CD8-positive, alpha-beta memory T cell (primary cell): ENCODE measurements at regions not wholly inside any gene's neighbourhood (a gene's known extent, or its start where the extent isn't known, plus 50 kb on each side); places are given as distances from the start of the nearest gene placed in this dataset.

ENCODE experiments used
- CTCF ChIA-PET: fragments of 350-600 bp; sonication (Branson Sonifier 250); formaldehyde crosslinking; loops from one replicate; lab custom pipeline; 2021; ENCODE audit warnings: antibody characterized with exemption; lab: Charles Lee
- POLR2A ChIA-PET: fragments of 350-600 bp; sonication (Branson Sonifier 250); formaldehyde crosslinking; loops from one replicate; lab custom pipeline; 2021; ENCODE audit warnings: antibody characterized with exemption; lab: Charles Lee
- DNase-seq, 5 donors: peaks; one replicate each; pipeline versions ENCODE4 v3.0.0 to v3.0.0-alpha.2; 2020 to 2022; ENCODE audit warnings: mixed read lengths in 1 of 5
- H3K27ac ChIP-seq: one replicate; pipeline ENCODE4 v1.7.0; 2013; ENCODE audit warnings: low read depth, mild to moderate bottlenecking, low read length, moderate library complexity
- H3K27me3 ChIP-seq: 2 replicates; pipeline ENCODE4 v1.7.0; 2013; ENCODE audit warnings: low read length, mild to moderate bottlenecking; ENCODE audit not compliant: insufficient read depth, poor library complexity, severe bottlenecking
- H3K36me3 ChIP-seq: 2 replicates; pipeline ENCODE4 v1.7.0; 2013; ENCODE audit warnings: mild to moderate bottlenecking, low read length, moderate library complexity; ENCODE audit not compliant: insufficient read depth
- H3K4me1 ChIP-seq: 2 replicates; pipeline ENCODE4 v1.7.0; 2013; ENCODE audit warnings: mild to moderate bottlenecking, low read length, moderate library complexity; ENCODE audit not compliant: insufficient read depth
- H3K4me3 ChIP-seq: 2 replicates; pipeline ENCODE4 v1.7.0; 2013; ENCODE audit warnings: mild to moderate bottlenecking, low read length
- H3K9me3 ChIP-seq: 2 replicates; pipeline ENCODE4 v1.7.0; 2013; ENCODE audit warnings: mild to moderate bottlenecking, low read length
- H3K27ac Mint-ChIP-seq, 8 donors: one replicate each; pipeline ENCODE4 v1.8.0; 2020 to 2021; ENCODE audit warnings: mixed read lengths in 8 of 8, mild to moderate bottlenecking in 6 of 8, inconsistent platforms in 3 of 8, moderate library complexity in 3 of 8
- H3K27me3 Mint-ChIP-seq, 2 donors: one replicate each; pipeline ENCODE4 v1.8.0; 2020 to 2021; ENCODE audit warnings: mixed read lengths in 2 of 2, mild to moderate bottlenecking in 1 of 2, moderate library complexity in 1 of 2
- H3K36me3 Mint-ChIP-seq, 3 donors: one replicate each; pipeline ENCODE4 v1.8.0; 2020 to 2021; ENCODE audit warnings: mixed read lengths in 3 of 3, inconsistent platforms in 1 of 3, mild to moderate bottlenecking in 1 of 3
- H3K4me1 Mint-ChIP-seq, 3 donors: one replicate each; pipeline ENCODE4 v1.8.0; 2020 to 2021; ENCODE audit warnings: mixed read lengths in 3 of 3, inconsistent platforms in 1 of 3, mild to moderate bottlenecking in 1 of 3
- H3K4me3 Mint-ChIP-seq, 7 donors: one replicate each; pipeline ENCODE4 v1.8.0; 2020 to 2021; ENCODE audit warnings: mixed read lengths in 7 of 7, mild to moderate bottlenecking in 6 of 7, moderate library complexity in 4 of 7, inconsistent platforms in 2 of 7
- H3K9me3 Mint-ChIP-seq, 5 donors: one replicate each; pipeline ENCODE4 v1.8.0; 2020 to 2022; ENCODE audit warnings: mixed read lengths in 5 of 5, mild to moderate bottlenecking in 3 of 5, moderate library complexity in 2 of 5, inconsistent platforms in 1 of 5

DNA sequence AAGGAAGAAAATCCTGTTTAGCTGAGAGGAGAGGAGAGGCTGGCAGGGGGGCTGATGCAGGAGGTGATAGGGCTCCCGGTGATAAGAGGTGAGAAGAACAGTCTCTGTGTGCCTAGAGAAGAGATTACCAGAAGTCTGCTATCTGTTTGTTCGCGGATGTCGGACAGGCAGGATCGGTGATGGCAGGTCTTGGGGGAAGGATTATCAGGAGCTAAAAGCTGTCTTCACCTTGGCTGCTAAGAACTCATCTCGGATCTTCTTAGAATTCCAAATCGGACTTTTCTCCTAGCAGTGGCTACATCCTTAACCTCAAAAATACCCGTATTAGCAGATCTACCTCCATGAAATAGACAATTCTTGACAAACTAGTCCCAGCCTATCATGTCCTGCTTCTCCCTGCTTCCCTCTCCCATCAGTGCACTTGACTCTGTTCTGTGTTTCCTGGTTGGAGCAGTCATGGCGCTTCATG is 282.1 kb upstream of the TRIB2 start:
- no peak overlapping the region for H3K4me3 Mint-ChIP-seq
- no peak overlapping the region for H3K4me3 ChIP-seq
- H3K4me1 ChIP-seq: peaks cover 28% of the 10 kb centered on the region
- no peaks in the 10 kb centered on the region for H3K9me3 ChIP-seq
- H3K9me3 Mint-ChIP-seq: no peaks in the 10 kb centered on the region
- H3K27ac Mint-ChIP-seq: peak overlapping the region in 2 of 8 donors; percentile 26 to 32
- POLR2A ChIA-PET: no interaction called here
- H3K27me3 Mint-ChIP-seq: no peaks in the 10 kb centered on the region
- no peak overlapping the region for H3K27ac ChIP-seq
- CTCF ChIA-PET: interaction anchor here (1.0 kb wide), 1 partner anchor 497 kb away, joined by 3 read pairs; no protein-coding TSS in a partner anchor
- no peaks in the 10 kb centered on the region for H3K27me3 ChIP-seq
- H3K4me1 Mint-ChIP-seq: peaks cover 19 to 34% (median 22%) of the 10 kb centered on the region in 3 donors
- no peak for DNase-seq
- no peaks in the 10 kb centered on the region for H3K36me3 Mint-ChIP-seq
- no peaks in the 10 kb centered on the region for H3K36me3 ChIP-seq

DNA sequence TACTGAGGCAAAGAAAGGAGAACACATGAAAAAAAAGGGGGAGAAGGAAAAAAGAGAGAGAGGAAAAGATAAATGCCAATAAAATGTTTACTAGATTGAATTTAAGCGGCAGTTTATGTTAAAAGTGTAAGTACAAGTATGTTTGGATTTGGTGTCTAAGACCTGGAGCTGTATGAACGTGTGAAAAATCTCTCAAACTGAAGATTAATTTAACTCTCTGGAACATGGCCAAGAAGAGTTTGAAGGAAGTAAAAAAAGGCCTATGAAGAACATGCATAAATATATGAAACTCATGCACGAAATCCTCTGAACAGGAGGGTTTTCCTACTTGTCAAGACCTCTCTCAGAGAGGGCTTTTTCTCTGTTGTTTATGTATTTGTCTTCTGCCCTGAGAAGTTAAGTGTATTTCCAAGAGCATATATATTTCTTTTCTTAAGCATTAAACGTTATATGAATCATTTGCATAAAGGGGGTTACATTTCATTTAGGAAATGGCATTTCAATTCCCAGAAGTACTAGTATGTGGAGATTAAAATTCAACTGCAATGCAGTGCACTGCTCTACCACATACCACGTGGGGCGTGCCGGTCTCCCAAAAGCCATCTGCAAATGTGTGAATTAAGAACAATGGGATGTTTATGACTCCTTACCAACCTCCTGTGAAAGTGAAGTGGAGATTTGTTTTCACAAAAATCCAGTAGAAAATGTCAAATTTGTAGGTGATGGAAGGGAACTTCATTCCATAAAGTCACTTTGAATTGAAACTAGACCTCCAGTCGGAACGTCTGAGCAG is 281.1 kb upstream of the TRIB2 start:
- Histone ChIP-seq H3K27ac (no peak overlapping the region), H3K36me3 (no peaks in the 10 kb centered on the region), H3K4me1 (peaks cover 26% of the 10 kb centered on the region), H3K27me3 (no peaks in the 10 kb centered on the region), H3K4me3 (no peak overlapping the region), H3K9me3 (no peaks in the 10 kb centered on the region)
- no peaks in the 10 kb centered on the region for H3K36me3 Mint-ChIP-seq
- no peak overlapping the region for H3K4me3 Mint-ChIP-seq
- ChIA-PET POLR2A (no interaction called here), CTCF (no interaction called here)
- H3K27me3 Mint-ChIP-seq: no peaks in the 10 kb centered on the region
- H3K4me1 Mint-ChIP-seq: peaks cover 12 to 24% (median 15%) of the 10 kb centered on the region in 3 donors
- no peak for DNase-seq
- H3K9me3 Mint-ChIP-seq: no peaks in the 10 kb centered on the region
- H3K27ac Mint-ChIP-seq: no peak overlapping the region

DNA sequence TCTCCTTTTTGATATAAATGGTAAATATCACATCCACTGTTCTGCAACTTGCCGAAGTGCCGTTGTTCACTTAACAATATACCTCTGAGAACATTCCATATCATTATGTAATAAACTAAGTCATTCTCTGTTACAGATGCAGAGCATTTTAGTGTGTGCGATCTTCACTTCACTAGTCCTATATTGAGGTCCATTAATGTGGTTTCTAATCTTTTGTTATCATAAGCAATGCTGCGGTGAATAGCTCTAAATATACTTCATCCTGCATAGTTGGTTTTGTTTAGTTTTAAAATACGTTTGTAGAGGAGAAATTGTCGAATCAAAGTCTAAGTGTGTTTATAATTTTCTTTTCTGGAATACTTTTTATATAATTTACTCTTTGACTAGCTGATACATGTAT is 280.3 kb upstream of the TRIB2 start:
- H3K36me3 ChIP-seq: no peaks in the 10 kb centered on the region
- H3K4me3 ChIP-seq: no peak overlapping the region
- Mint-ChIP-seq H3K4me3 (no peak overlapping the region), H3K36me3 (no peaks in the 10 kb centered on the region), H3K27ac (no peak overlapping the region), H3K27me3 (no peaks in the 10 kb centered on the region), H3K4me1 (peaks cover 10 to 24% (median 14%) of the 10 kb centered on the region in 3 donors), H3K9me3 (no peaks in the 10 kb centered on the region)
- no peak overlapping the region for H3K27ac ChIP-seq
- no peaks in the 10 kb centered on the region for H3K27me3 ChIP-seq
- ChIA-PET POLR2A (no interaction called here), CTCF (no interaction called here)
- H3K4me1 ChIP-seq: peaks cover 20% of the 10 kb centered on the region
- H3K9me3 ChIP-seq: no peaks in the 10 kb centered on the region
- DNase-seq: no peak

DNA sequence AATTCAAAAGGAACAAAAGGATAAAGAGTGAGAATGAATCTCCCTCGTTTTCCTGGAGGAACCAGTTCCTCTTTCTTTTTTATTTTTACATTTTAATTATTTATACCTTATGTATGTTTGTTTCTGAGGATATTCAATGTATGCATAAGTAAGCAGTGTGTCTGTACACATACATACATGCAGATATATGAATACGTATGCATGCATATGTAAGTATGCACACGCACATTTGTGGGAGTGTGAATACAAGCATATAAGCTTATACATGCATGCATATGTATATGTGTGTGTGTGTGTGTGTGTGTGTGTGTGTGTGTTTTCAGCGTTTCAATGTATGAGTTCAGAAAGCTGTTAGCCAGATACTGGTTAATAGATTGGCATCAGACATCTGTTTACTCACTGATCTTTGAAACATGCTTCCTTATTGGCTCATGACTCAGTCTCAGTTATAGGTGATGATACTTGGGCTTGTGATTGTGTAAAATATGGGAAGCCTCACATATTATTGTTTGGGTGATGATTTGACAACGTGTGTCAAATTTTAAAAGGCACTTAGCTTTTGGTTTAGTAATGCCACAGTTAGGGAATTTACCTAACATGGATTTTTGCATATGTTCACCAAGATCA is 279.7 kb upstream of the TRIB2 start:
- Histone ChIP-seq H3K9me3 (no peaks in the 10 kb centered on the region), H3K27ac (no peak overlapping the region), H3K36me3 (no peaks in the 10 kb centered on the region), H3K4me1 (peaks cover 21% of the 10 kb centered on the region), H3K27me3 (no peaks in the 10 kb centered on the region), H3K4me3 (no peak overlapping the region)
- Mint-ChIP-seq H3K27ac (no peak overlapping the region), H3K9me3 (no peaks in the 10 kb centered on the region), H3K4me1 (peaks cover 14 to 30% (median 19%) of the 10 kb centered on the region in 3 donors), H3K4me3 (no peak overlapping the region), H3K36me3 (peaks cover 0 to 4% (median 0%) of the 10 kb centered on the region in 3 donors), H3K27me3 (no peaks in the 10 kb centered on the region)
- ChIA-PET CTCF (interaction anchor here (0.5 kb wide), 1 partner anchor 1753 kb away, joined by 5 read pairs; no protein-coding TSS in a partner anchor), POLR2A (interaction anchor here (0.7 kb wide), 1 partner anchor 280 kb away, joined by 3 read pairs; the partner anchor contains the start of gene TRIB2)
- DNase-seq: no peak

DNA sequence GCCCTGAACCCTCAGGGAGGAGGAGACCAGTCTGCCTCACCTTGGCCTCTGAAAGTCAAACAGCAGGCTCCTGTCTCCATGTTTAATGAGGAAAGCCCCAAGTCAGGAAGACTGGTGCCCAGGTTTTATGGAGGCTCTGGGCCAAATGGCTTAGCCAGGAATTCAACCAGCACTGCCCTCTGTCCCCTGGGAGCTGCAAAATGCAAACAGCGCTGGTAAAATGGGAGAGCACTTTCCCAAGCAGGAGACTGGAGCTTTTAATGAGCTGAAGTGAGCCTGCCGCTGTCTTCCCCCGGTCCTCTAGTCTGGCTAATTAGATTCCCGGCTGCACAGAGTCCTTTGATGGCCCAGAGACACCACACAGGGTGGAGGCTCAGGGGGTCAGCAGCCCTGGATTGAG is 276.0 kb upstream of the TRIB2 start:
- H3K9me3 Mint-ChIP-seq: no peaks in the 10 kb centered on the region
- no peak overlapping the region for H3K4me3 Mint-ChIP-seq
- H3K27ac Mint-ChIP-seq: no peak overlapping the region
- Histone ChIP-seq H3K4me3 (no peak overlapping the region), H3K9me3 (no peaks in the 10 kb centered on the region), H3K27ac (no peak overlapping the region), H3K36me3 (no peaks in the 10 kb centered on the region), H3K4me1 (peaks cover 14% of the 10 kb centered on the region), H3K27me3 (no peaks in the 10 kb centered on the region)
- no peaks in the 10 kb centered on the region for H3K27me3 Mint-ChIP-seq
- H3K36me3 Mint-ChIP-seq: peaks cover 0 to 4% (median 0%) of the 10 kb centered on the region in 3 donors
- ChIA-PET CTCF (no interaction called here), POLR2A (no interaction called here)
- no peak for DNase-seq
- peaks cover 14 to 36% (median 21%) of the 10 kb centered on the region in 3 donors for H3K4me1 Mint-ChIP-seq

DNA sequence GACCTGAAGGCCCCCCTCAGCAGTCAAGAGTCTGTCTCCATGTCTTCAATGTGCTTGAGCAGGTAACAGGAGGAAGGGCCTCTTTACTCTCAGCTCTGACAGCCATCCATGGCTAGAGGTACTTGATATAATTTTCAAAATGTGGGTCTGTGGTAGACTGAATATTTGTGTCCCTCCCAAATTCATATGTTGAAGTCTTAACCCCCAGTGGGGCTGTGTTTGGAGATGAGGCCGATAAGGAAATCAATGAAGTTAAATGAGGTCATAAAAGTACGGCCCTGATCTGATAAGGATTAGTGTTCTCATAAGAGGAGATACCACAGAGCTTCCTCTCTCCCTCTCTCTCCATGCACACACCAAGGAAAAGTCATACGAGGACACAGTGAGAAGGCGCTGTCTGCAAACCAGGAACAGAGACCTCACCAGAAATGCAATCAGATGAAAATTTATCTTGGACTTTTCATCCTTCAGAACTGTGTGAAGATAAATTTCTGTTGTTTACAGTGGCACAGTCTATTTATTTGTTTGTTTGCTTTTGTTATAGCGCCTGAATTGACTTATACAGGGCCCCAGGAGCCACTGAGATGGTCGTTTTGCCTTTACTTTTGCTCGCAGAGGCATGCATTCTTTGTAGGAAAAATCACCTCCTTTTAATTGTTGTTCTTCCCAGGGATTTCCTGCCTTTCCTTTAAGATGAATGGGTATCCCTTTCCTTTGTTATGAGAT is 274.8 kb upstream of the TRIB2 start:
- peaks cover 11 to 29% (median 16%) of the 10 kb centered on the region in 3 donors for H3K4me1 Mint-ChIP-seq
- H3K27ac Mint-ChIP-seq: peak overlapping the region in 3 of 8 donors; percentile 1 to 11 (median 5)
- ChIA-PET CTCF (interaction anchor here (0.9 kb wide), 1 partner anchor 10 kb away, joined by 4 read pairs; no protein-coding TSS in a partner anchor), POLR2A (no interaction called here)
- peaks cover 0 to 8% (median 0%) of the 10 kb centered on the region in 3 donors for H3K36me3 Mint-ChIP-seq
- Histone ChIP-seq H3K36me3 (no peaks in the 10 kb centered on the region), H3K27me3 (no peaks in the 10 kb centered on the region), H3K9me3 (no peaks in the 10 kb centered on the region), H3K27ac (no peak overlapping the region), H3K4me1 (peaks cover 10% of the 10 kb centered on the region), H3K4me3 (no peak overlapping the region)
- H3K27me3 Mint-ChIP-seq: no peaks in the 10 kb centered on the region
- H3K4me3 Mint-ChIP-seq: peak overlapping the region in 1 of 7 donors; percentile 20
- no peaks in the 10 kb centered on the region for H3K9me3 Mint-ChIP-seq
- no peak for DNase-seq

DNA sequence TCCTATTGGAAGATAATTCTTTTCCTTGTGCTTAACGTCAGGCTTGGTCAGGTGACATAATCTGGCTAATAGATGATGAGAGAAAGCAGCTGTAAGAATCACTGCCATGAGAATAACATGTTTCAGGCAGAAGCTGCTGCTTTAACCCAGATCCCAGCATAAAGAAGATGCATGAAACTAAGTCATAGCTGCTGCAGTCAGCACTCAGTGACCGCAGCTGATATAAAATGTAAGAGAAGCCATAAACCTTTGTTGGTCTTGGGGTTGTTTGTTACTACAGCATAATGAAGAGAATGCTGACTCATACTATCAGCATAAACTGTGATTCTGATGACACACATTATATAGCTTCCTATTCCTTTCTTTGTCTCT is 274.3 kb upstream of the TRIB2 start:
- ChIA-PET POLR2A (interaction anchor here (0.6 kb wide), 2 partner anchors 266 to 278 kb away, joined by 3 read pairs; no protein-coding TSS in a partner anchor), CTCF (interaction anchor here (0.9 kb wide), 1 partner anchor 9 kb away, joined by 4 read pairs; no protein-coding TSS in a partner anchor)
- Histone ChIP-seq H3K9me3 (no peaks in the 10 kb centered on the region), H3K4me3 (no peak overlapping the region), H3K36me3 (no peaks in the 10 kb centered on the region), H3K27me3 (no peaks in the 10 kb centered on the region), H3K4me1 (peaks cover 5% of the 10 kb centered on the region), H3K27ac (no peak overlapping the region)
- H3K27ac Mint-ChIP-seq: peak overlapping the region in 2 of 8 donors; percentile 50 to 58
- peaks cover 0 to 8% (median 0%) of the 10 kb centered on the region in 3 donors for H3K36me3 Mint-ChIP-seq
- no peaks in the 10 kb centered on the region for H3K9me3 Mint-ChIP-seq
- H3K4me3 Mint-ChIP-seq: no peak overlapping the region
- H3K27me3 Mint-ChIP-seq: no peaks in the 10 kb centered on the region
- DNase-seq: no peak
- peaks cover 11 to 24% (median 16%) of the 10 kb centered on the region in 3 donors for H3K4me1 Mint-ChIP-seq
